HCT116 (cell line): ENCODE measurements at regions not wholly inside any gene's neighbourhood (a gene's known extent, or its start where the extent isn't known, plus 50 kb on each side); places are given as distances from the start of the nearest gene placed in this dataset.

Experiments
- ATAC-seq: fragments of 200-7000 bp; cut with Tn5 transposase; 2 replicates; pipeline ENCODE4 v1.9.1; 2020; ENCODE audit warnings: mild to moderate bottlenecking, moderate library complexity
- BruUV-seq: library from RNA; stranded (reverse); fragments of 400-500 nt; replicated peaks from 2 replicates; lab custom pipeline; 2021; lab: Mats Ljungman, UMichigan
- CTCF ChIA-PET: fragments of 300-600 bp; sonication (Branson Sonifier 250); formaldehyde crosslinking; loops from one replicate; lab custom pipeline; 2021; ENCODE audit warnings: antibody characterized with exemption; lab: Charles Lee
- POLR2A ChIA-PET: fragments of 300-600, 350-600 bp; sonication (Branson Sonifier 250); formaldehyde crosslinking; loops from one replicate; lab custom pipeline; 2021; ENCODE audit warnings: antibody characterized with exemption; lab: Charles Lee
- RAD21 ChIA-PET, 2 experiments: fragments of 300-600 bp; sonication (Branson Sonifier 250); formaldehyde crosslinking; loops; one replicate each; lab custom pipeline; 2023; ENCODE audit warnings: low total read pairs in 2 of 2; ENCODE audit not compliant: uncharacterized antibody in 2 of 2, unreplicated experiment in 2 of 2, low non-redundant PET in 1 of 2; lab: Charles Lee
- DNase-seq: peaks from one replicate; pipeline ENCODE4 v3.0.0-alpha.2; 2010; ENCODE audit warnings: low read depth, low spot score
- H2AFZ ChIP-seq: fragments of 200-600 bp; shearing (Covaris generic), sonication (generic); 2 replicates; pipeline ENCODE4 v1.6.1; 2017; ENCODE audit warnings: low read depth, mixed run types, mixed read lengths, antibody characterized with exemption, low read length; ENCODE audit not compliant: poor library complexity, severe bottlenecking
- H3K27ac ChIP-seq: 2 replicates; pipeline ENCODE4 v1.5.1; 2012; ENCODE audit warnings: low read depth, low read length
- H3K27me3 ChIP-seq: fragments of 200-600 bp; sonication (generic); 2 replicates; pipeline ENCODE4 v1.6.1; 2016; ENCODE audit warnings: mixed run types, low read length, mixed read lengths; ENCODE audit not compliant: insufficient read depth
- H3K36me3 ChIP-seq, 2 experiments: fragments of 200-500 bp in 1 of 2; fragments of 200-600 bp in 1 of 2; sonication (Bioruptor generic) in 1 of 2; sonication (generic) in 1 of 2; 2 replicates each; pipeline versions ENCODE4 v1.5.1 to v1.6.1; 2014 to 2016; ENCODE audit warnings: low read length in 2 of 2, inconsistent platforms in 1 of 2, mixed read lengths in 1 of 2, mixed run types in 1 of 2; ENCODE audit not compliant: insufficient read depth in 2 of 2, control insufficient read depth in 1 of 2
- H3K4me1 ChIP-seq, 2 experiments: fragments of 200-600 bp in 1 of 2; sonication (generic) in 1 of 2; 2 replicates each; pipeline versions ENCODE4 v1.5.1 to v1.6.1; 2012 to 2017; ENCODE audit warnings: low read length in 2 of 2, inconsistent platforms in 1 of 2, mild to moderate bottlenecking in 1 of 2, mixed read lengths in 1 of 2, mixed run types in 1 of 2, moderate library complexity in 1 of 2; ENCODE audit not compliant: insufficient read depth in 2 of 2, control insufficient read depth in 1 of 2
- H3K4me2 ChIP-seq: fragments of 200-600 bp; sonication (generic); 2 replicates; pipeline ENCODE4 v1.6.1; 2017; ENCODE audit warnings: mixed run types, low read length, mixed read lengths
- H3K4me3 ChIP-seq, 2 experiments: fragments of 200-600 bp in 1 of 2; sonication (generic) in 1 of 2; replicated peaks in 1 of 2; 2 replicates each; pipeline ENCODE4 v1.5.1; 2011 to 2016; ENCODE audit warnings: low read length in 2 of 2, control low read depth in 1 of 2, low read depth in 1 of 2, mild to moderate bottlenecking in 1 of 2, mixed read lengths in 1 of 2, mixed run types in 1 of 2
- H3K79me2 ChIP-seq: fragments of 200-600 bp; sonication (generic); 2 replicates; pipeline ENCODE4 v1.6.1; 2017; ENCODE audit warnings: mild to moderate bottlenecking, mixed run types, low read length, moderate library complexity, mixed read lengths; ENCODE audit not compliant: insufficient read depth
- H3K9ac ChIP-seq: fragments of 200-600 bp; sonication (generic); 2 replicates; pipeline ENCODE4 v1.6.1; 2016; ENCODE audit warnings: low read length, mixed read lengths
- H3K9me2 ChIP-seq: fragments of 200-600 bp; sonication (generic), shearing (Covaris generic); 2 replicates; pipeline ENCODE4 v1.6.1; 2017; ENCODE audit warnings: mixed run types, mild to moderate bottlenecking, moderate library complexity; ENCODE audit not compliant: insufficient read depth
- H3K9me3 ChIP-seq, 2 experiments: fragments of 200-500 bp in 1 of 2; fragments of 200-600 bp in 1 of 2; sonication (Bioruptor generic) in 1 of 2; sonication (generic) in 1 of 2; 2 replicates each; pipeline ENCODE4 v1.6.1; 2014 to 2017; ENCODE audit warnings: low read length in 2 of 2, mixed read lengths in 2 of 2, inconsistent platforms in 1 of 2, low read depth in 1 of 2, mild to moderate bottlenecking in 1 of 2, mixed run types in 1 of 2, moderate library complexity in 1 of 2; ENCODE audit not compliant: control insufficient read depth in 1 of 2, insufficient read depth in 1 of 2
- H4K20me1 ChIP-seq: fragments of 200-600 bp; sonication (generic), shearing (Covaris generic); 2 replicates; pipeline ENCODE4 v1.6.1; 2017; ENCODE audit warnings: mixed run types, mild to moderate bottlenecking, moderate library complexity; ENCODE audit not compliant: insufficient read depth
- CBX3 ChIP-seq: IDR thresholded peaks from 2 replicates; pipeline ENCODE4 v1.6.1; 2012; ENCODE audit warnings: low read depth
- CEBPB ChIP-seq: IDR thresholded peaks from 2 replicates; pipeline ENCODE4 v1.6.1; 2012; ENCODE audit warnings: low read depth
- CTCF ChIP-seq, 3 experiments: fragments of 200-600 bp in 1 of 3; sonication (generic) in 1 of 3; IDR thresholded peaks in 2 of 3; conservative IDR thresholded peaks in 1 of 3; 2 replicates each; pipeline ENCODE4 v1.5.1; 2012 to 2017; ENCODE audit warnings: low read depth in 2 of 3, low read length in 2 of 3, antibody characterized with exemption in 1 of 3, borderline replicate concordance in 1 of 3, control low read depth in 1 of 3, mild to moderate bottlenecking in 1 of 3, mixed read lengths in 1 of 3, mixed run types in 1 of 3, moderate library complexity in 1 of 3; ENCODE audit not compliant: insufficient read depth in 1 of 3
- EGR1 ChIP-seq: IDR thresholded peaks from 2 replicates; pipeline ENCODE4 v1.6.1; 2012; ENCODE audit warnings: low read depth
- ELF1 ChIP-seq: IDR thresholded peaks from 2 replicates; pipeline ENCODE4 v1.6.1; 2012; ENCODE audit warnings: low read depth, borderline replicate concordance
- EZH2 ChIP-seq: fragments of 200-600 bp; sonication (generic); IDR thresholded peaks from 2 replicates; pipeline ENCODE4 v1.6.1; 2017; ENCODE audit warnings: antibody characterized with exemption, mixed run types
- FOSL1 ChIP-seq: IDR thresholded peaks from 2 replicates; pipeline ENCODE4 v1.6.1; 2012; ENCODE audit warnings: low read depth
- MAX ChIP-seq: IDR thresholded peaks from 2 replicates; pipeline ENCODE4 v1.6.1; 2012
- POLR2A ChIP-seq: IDR thresholded peaks from 2 replicates; pipeline ENCODE4 v1.7.0; 2011; ENCODE audit warnings: borderline replicate concordance; ENCODE audit not compliant: insufficient read depth, insufficient read length; ENCODE audit errors: extremely low read depth
- POLR2AphosphoS5 ChIP-seq: IDR thresholded peaks from 2 replicates; pipeline ENCODE4 v1.6.1; 2011; ENCODE audit warnings: mild to moderate bottlenecking, low read depth, low read length, moderate library complexity
- RAD21 ChIP-seq: IDR thresholded peaks from 2 replicates; pipeline ENCODE4 v1.6.1; 2012; ENCODE audit warnings: low read depth, mild to moderate bottlenecking
- REST ChIP-seq: IDR thresholded peaks from 2 replicates; pipeline ENCODE4 v1.6.1; 2012; ENCODE audit warnings: low read depth
- SP1 ChIP-seq: IDR thresholded peaks from 2 replicates; pipeline ENCODE4 v1.6.1; 2012; ENCODE audit warnings: low read depth
- SRF ChIP-seq: IDR thresholded peaks from 2 replicates; pipeline ENCODE4 v1.6.1; 2012; ENCODE audit warnings: low read depth
- TCF7L2 ChIP-seq: IDR thresholded peaks from 2 replicates; pipeline ENCODE4 v1.7.0; 2011; ENCODE audit warnings: borderline replicate concordance, inconsistent platforms; ENCODE audit not compliant: insufficient read depth, insufficient read length; ENCODE audit errors: extremely low read depth
- ZBTB33 ChIP-seq: IDR thresholded peaks from 2 replicates; pipeline ENCODE4 v1.6.1; 2011; ENCODE audit warnings: mild to moderate bottlenecking, low read length, moderate library complexity; ENCODE audit not compliant: insufficient replicate concordance; ENCODE audit errors: extremely low read depth
- ZFX ChIP-seq: fragments of 450-650 bp; IDR thresholded peaks from 2 replicates; pipeline ENCODE4 v1.6.1; 2017
- ZNF274 ChIP-seq: fragments of 200-500 bp; sonication (Bioruptor generic); IDR thresholded peaks from 2 replicates; pipeline ENCODE4 v1.6.1; 2014; ENCODE audit warnings: mild to moderate bottlenecking, low read depth, low read length, inconsistent platforms
- intact Hi-C: fragments of 100-400 bp; cut with micrococcal nuclease; formaldehyde crosslinking; loops from 2 replicates; pipeline ENCODE4 v1.10.0; 2022

GRCh38 chr7:152544481-152544927 lies 108.7 kb upstream of the KMT2C start:
- Histone ChIP-seq H3K9me3 (no peaks in the 10 kb centered on the region), H3K27me3 (no peaks in the 10 kb centered on the region), H3K4me3 (no peak overlapping the region), H3K4me2 (no peak overlapping the region), H3K9me2 (no peaks in the 10 kb centered on the region), H3K9ac (no peak overlapping the region), H3K79me2 (no peaks in the 10 kb centered on the region), H2AFZ (no peak overlapping the region), H3K36me3 (no peaks in the 10 kb centered on the region), H3K4me1 (no peaks in the 10 kb centered on the region), H3K27ac (no peak overlapping the region), H4K20me1 (no peaks in the 10 kb centered on the region)
- POLR2A ChIA-PET = no interaction called here
- intact Hi-C loops = no loop called here
- CTCF ChIA-PET = no interaction called here
- ATAC-seq (no peak), DNase-seq (no peak)
- RAD21 ChIA-PET = no interaction called here
- BruUV-seq = no TSS peak
- TF ChIP-seq REST = no peak
- no peak for TF ChIP-seq RAD21
- TF ChIP-seq ZNF274 = no peak
- TF ChIP-seq CTCF (IDR thresholded peaks at IDR 0.05 in 2 of 3, conservative IDR thresholded peaks at IDR 0.05 in 1 of 3; ENCODE audit: borderline replicate concordance in 1 of 3, insufficient read depth in 1 of 3, low read depth in 2 of 3, low read length in 2 of 3) = no peak
- no peak for TF ChIP-seq SRF
- no peak for TF ChIP-seq ZFX
- TF ChIP-seq EZH2 = no peak
- TF ChIP-seq CEBPB = no peak
- TF ChIP-seq POLR2AphosphoS5 = no peak
- TF ChIP-seq MAX = no peak
- TF ChIP-seq FOSL1 = no peak
- TF ChIP-seq POLR2A = no peak
- no peak for TF ChIP-seq CBX3
- TF ChIP-seq TCF7L2 = no peak
- TF ChIP-seq EGR1 = no peak
- TF ChIP-seq SP1 = no peak
- TF ChIP-seq ZBTB33 = no peak
- no peak for TF ChIP-seq ELF1
